ENCODE measurements at regions not wholly inside any gene's neighbourhood (a gene's known extent, or its start where the extent isn't known, plus 50 kb on each side); places are given as distances from the start of the nearest gene placed in this dataset.
"Not testable (repeated sequence)": the region's sequence is repeated elsewhere in the genome, so short reads cannot be mapped to it uniquely, and the experiment has no call there.

DNA sequence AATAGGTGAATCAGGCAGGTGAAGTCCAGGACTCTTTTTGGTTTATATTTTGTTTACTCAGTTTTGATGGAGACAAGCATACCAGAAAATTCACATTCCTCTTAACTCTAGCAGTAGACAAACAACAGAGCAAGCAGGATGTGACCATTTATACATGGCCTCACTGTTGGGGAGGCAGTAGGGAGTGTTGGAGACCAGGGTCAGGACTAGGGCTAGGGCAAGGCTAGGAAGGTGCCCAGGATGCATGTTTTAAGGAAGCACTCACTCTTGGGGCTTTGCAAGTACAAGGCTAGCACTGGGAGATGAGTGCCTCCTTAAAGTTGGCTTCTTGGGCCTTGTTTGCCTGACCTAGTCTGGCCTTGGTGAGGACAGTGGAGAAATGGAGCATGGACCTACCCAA is 84.5 kb upstream of the PLGLB2 start:
- not testable (repeated sequence) for TF ChIP-seq EZH2 (IDR thresholded peaks at IDR 0.05; ENCODE audit: insufficient read depth, poor library complexity, severe bottlenecking); EZH2phosphoT487 (IDR thresholded peaks at IDR 0.05; ENCODE audit: insufficient read depth, low read depth)
